ENCODE measurements at regions not wholly inside any gene's neighbourhood (a gene's known extent, or its start where the extent isn't known, plus 50 kb on each side); places are given as distances from the start of the nearest gene placed in this dataset.

DNA sequence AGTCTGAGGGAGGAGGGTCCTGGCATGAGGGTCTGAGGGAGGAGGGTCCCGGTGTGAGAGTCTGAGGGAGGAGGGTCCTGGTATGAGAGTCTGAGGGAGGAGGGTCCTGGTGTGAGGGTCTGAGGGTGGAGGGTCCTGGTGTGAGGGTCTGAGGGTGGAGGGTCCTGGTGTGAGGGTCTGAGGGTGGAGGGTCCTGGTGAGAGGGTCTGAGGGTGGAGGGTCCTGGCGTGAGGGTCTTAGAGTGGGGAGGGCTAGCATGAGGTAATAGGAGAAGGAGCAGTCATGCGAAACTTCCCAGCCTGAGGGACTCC is 194.8 kb downstream of the TEX29 start:
- TF ChIP-seq, protein P1, sequence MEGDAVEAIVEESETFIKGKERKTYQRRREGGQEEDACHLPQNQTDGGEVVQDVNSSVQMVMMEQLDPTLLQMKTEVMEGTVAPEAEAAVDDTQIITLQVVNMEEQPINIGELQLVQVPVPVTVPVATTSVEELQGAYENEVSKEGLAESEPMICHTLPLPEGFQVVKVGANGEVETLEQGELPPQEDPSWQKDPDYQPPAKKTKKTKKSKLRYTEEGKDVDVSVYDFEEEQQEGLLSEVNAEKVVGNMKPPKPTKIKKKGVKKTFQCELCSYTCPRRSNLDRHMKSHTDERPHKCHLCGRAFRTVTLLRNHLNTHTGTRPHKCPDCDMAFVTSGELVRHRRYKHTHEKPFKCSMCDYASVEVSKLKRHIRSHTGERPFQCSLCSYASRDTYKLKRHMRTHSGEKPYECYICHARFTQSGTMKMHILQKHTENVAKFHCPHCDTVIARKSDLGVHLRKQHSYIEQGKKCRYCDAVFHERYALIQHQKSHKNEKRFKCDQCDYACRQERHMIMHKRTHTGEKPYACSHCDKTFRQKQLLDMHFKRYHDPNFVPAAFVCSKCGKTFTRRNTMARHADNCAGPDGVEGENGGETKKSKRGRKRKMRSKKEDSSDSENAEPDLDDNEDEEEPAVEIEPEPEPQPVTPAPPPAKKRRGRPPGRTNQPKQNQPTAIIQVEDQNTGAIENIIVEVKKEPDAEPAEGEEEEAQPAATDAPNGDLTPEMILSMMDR (IDR thresholded peaks at IDR 0.05; ENCODE audit: low read length): no peak
- TF ChIP-seq EZH2 (optimal IDR thresholded peaks at IDR 0.05; ENCODE audit: low read depth, low read length): no peak
- no peak for TF ChIP-seq EZH2phosphoT487 (IDR thresholded peaks at IDR 0.05; ENCODE audit: low read length)
